ENCODE measurements at regions not wholly inside any gene's neighbourhood (a gene's known extent, or its start where the extent isn't known, plus 50 kb on each side); places are given as distances from the start of the nearest gene placed in this dataset.

GRCh38 chr1:63129855-63130254 lies 192.5 kb upstream of the FOXD3 start:
- no peak for TF ChIP-seq CTCF (IDR thresholded peaks at IDR 0.05)
- TF ChIP-seq POLR2A (IDR thresholded peaks at IDR 0.05), result no peak

Data from body of pancreas (tissue), 4 donors.